Spinal cord (tissue), 9 donors: ENCODE measurements at regions not wholly inside any gene's neighbourhood (a gene's known extent, or its start where the extent isn't known, plus 50 kb on each side); places are given as distances from the start of the nearest gene placed in this dataset.

Source experiments
- DNase-seq, 6 donors: peaks; one replicate each; pipeline versions ENCODE4 v3.0.0 to v3.0.0-alpha.2; 2013 to 2015; ENCODE audit warnings: low spot score in 6 of 6, low read depth in 4 of 6
- H3K27ac ChIP-seq: one replicate; pipeline ENCODE4 v1.5.1; 2013; ENCODE audit warnings: low read depth, low read length, control low read depth
- H3K27me3 ChIP-seq: one replicate; pipeline ENCODE4 v1.6.1; 2013; ENCODE audit warnings: low read length; ENCODE audit not compliant: control insufficient read depth, insufficient read depth
- H3K36me3 ChIP-seq: one replicate; pipeline ENCODE4 v1.6.1; 2013; ENCODE audit warnings: low read length; ENCODE audit not compliant: control insufficient read depth, insufficient read depth
- H3K4me1 ChIP-seq: one replicate; pipeline ENCODE4 v1.6.1; 2013; ENCODE audit warnings: low read length; ENCODE audit not compliant: control insufficient read depth, insufficient read depth
- H3K4me3 ChIP-seq: one replicate; pipeline ENCODE4 v1.5.1; 2013; ENCODE audit warnings: low read depth, low read length, control low read depth
- H3K9me3 ChIP-seq: one replicate; pipeline ENCODE4 v1.6.1; 2013; ENCODE audit warnings: low read length; ENCODE audit not compliant: control insufficient read depth, insufficient read depth
- WGBS: methylation state at CpG from one replicate; pipeline ENCODE4 v1.1.5; 2013; ENCODE audit warnings: missing lambda C conversion rate; ENCODE audit not compliant: insufficient coverage; 5-methylcytosine and 5-hydroxymethylcytosine counted together
- donor health status: healthy.

DNA sequence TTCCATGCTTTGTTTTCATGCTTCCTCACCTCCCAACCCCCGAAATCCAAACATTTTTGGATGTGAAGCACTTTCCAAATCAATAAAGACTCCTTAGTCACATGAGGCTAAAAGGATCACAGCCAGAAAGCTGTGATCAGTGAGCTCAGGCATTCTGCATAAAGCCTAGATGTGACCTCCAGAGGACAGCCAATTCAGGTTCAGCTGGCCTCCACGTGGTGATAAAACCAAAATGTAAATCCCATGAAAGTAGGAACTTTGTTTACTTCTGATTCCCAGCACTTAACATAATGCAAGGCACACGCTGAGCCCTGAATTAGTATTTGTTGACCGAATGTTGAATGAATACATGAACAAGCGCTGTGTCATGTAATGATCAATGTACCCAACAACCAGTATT is 249.5 kb upstream of the EOMES start:
- Histone ChIP-seq H3K36me3 (no peaks in the 10 kb centered on the region), H3K4me1 (no peaks in the 10 kb centered on the region), H3K4me3 (no peak overlapping the region), H3K27me3 (no peaks in the 10 kb centered on the region), H3K9me3 (no peaks in the 10 kb centered on the region), H3K27ac (no peak overlapping the region)
- 42% methylated on average over 2 of the region's 5 CpGs for WGBS
- no peak for DNase-seq

DNA sequence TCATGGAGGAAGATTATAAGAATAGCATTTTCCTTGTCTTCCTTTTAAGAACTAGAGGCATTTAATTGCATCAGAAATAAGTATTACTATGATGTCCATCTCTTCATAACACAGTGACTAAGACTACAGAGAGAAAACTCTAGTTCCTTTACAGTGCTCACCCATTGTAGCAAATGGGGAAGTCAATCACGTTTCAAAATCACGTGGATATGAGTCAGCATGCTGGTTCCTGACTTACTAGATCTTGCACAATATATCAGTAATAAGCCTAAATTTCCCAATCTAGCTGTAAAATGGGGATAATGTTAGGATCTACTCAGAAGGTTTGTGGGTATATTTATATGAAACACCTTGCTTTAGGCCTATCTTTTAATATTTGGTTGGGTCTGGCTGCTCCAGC is 254.8 kb upstream of the EOMES start:
- Histone ChIP-seq H3K27me3 (no peaks in the 10 kb centered on the region), H3K4me3 (no peak overlapping the region), H3K27ac (no peak overlapping the region), H3K9me3 (no peaks in the 10 kb centered on the region), H3K36me3 (no peaks in the 10 kb centered on the region), H3K4me1 (no peaks in the 10 kb centered on the region)
- no CpG with 5 or more reads among the region's 2 CpGs for WGBS
- DNase-seq: no peak

DNA sequence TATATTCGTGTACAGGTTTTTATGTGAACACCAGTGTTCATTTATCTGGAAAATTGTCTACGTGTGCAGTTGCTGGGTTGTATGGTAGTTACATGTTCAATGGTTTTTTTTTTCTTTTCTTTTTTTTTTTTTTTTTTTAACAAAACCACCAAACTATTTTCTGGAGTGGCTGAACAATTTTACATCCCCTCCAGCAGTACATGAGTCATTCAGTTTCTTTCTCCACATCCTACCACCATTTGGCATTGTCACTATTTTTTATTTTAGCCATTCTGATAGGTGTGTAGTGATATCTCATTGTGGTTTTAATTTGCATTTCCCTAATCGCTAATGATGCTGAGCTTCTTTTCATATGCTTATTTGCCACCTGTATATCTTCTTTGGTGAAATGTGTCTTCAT is 256.3 kb upstream of the EOMES start:
- Histone ChIP-seq H3K9me3 (no peaks in the 10 kb centered on the region), H3K4me1 (no peaks in the 10 kb centered on the region), H3K27me3 (no peaks in the 10 kb centered on the region), H3K4me3 (no peak overlapping the region), H3K27ac (no peak overlapping the region), H3K36me3 (no peaks in the 10 kb centered on the region)
- WGBS: no CpG with 5 or more reads among the region's 3 CpGs
- no peak for DNase-seq

DNA sequence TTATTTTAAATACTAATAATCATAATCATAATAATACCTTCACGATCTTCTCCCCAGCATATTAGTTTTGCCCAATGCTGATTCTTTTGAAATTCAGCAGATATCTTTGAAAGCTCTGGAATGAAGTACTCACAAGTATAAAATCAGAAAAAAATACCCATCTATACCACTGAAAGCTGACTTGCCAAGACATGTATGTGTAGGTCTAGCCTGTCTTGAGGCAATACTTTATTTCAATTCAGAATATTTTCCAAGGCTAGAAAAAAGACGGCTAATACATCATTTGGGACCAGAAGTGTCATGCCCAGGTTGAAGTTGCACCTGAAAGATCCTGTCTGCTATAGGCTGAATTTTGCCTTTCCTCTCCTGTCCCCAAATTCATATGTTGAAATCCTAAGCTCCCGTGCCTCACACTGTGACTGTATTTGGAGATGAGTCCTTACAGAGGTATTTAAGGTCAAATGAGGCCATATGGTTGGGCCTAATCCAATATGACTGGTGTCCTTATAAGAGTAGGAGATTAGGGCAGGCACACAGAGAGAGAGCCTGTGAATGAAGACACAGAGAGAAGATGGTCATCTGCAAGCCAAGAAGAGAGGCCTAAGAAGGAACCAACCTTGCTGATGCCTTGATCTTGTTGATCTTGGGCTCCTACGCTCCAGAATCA is 255.9 kb upstream of the CMC1 start:
- no peaks in the 10 kb centered on the region for H3K36me3 ChIP-seq

DNA sequence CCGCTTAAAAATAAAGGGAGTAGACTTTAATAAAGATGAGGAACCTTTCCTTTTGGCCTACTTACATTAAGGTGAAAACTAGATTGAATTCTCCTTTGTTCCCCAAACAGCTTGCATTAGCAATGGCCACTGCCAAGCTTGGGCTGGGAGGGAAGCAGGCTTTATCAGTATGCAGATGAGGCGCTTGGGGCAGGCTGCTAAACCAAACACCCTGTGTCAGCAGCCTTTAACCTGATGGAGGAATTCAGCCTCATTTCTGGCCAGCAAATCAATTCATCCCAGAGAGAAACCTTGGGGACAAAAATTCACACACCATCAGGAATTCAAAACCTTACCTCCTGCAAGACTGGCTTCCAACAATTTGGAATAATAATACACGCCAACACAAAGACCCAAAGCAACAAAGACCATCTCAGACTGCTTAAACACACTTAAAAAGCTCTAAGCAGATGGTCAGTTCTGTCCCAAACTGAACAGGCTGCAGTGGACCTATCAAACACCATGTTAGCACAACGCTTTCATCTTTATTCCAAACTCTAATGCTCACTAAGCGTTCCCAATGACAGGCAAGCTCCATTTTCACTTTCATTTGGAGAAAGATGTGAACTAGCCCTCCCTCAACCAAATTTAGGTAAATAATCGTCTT is 255.1 kb upstream of the CMC1 start:
- Histone ChIP-seq H3K36me3 (no peaks in the 10 kb centered on the region), H3K27ac (no peak overlapping the region), H3K4me3 (no peak overlapping the region), H3K27me3 (no peaks in the 10 kb centered on the region), H3K4me1 (no peaks in the 10 kb centered on the region), H3K9me3 (no peaks in the 10 kb centered on the region)
- DNase-seq: peak in 2 of 6 donors; percentile 3 to 68
- 64% methylated on average over 4 of the region's 6 CpGs for WGBS

More for the DNA sequence above, 255.9 kb upstream of the CMC1 start:
- Histone ChIP-seq H3K9me3 (no peaks in the 10 kb centered on the region), H3K4me3 (no peak overlapping the region), H3K4me1 (no peaks in the 10 kb centered on the region), H3K27me3 (no peaks in the 10 kb centered on the region), H3K27ac (no peak overlapping the region)
- 100% methylated on average over 2 of the region's 4 CpGs for WGBS
- DNase-seq: no peak

DNA sequence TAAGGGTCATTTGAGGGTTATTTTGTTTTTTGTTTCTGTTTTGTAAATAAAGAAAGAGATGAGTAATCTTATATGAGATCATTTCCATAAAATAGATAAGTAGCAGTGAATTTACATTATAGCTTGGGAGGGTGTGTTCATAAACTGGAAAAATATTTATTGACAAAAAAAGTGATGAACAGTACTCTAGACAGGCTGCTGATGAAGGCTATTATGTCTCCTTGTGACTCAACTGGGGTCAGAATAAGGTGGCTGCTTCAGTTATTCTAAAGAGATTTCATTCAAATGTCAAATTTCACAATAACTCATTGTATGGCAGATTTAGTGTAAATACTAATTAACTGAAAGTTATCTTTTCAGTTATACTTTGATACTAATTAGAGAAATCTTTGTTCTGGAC is 251.1 kb upstream of the CMC1 start:
- Histone ChIP-seq H3K27ac (no peak overlapping the region), H3K4me3 (no peak overlapping the region), H3K36me3 (no peaks in the 10 kb centered on the region), H3K4me1 (no peaks in the 10 kb centered on the region), H3K9me3 (no peaks in the 10 kb centered on the region), H3K27me3 (no peaks in the 10 kb centered on the region)
- no peak for DNase-seq

DNA sequence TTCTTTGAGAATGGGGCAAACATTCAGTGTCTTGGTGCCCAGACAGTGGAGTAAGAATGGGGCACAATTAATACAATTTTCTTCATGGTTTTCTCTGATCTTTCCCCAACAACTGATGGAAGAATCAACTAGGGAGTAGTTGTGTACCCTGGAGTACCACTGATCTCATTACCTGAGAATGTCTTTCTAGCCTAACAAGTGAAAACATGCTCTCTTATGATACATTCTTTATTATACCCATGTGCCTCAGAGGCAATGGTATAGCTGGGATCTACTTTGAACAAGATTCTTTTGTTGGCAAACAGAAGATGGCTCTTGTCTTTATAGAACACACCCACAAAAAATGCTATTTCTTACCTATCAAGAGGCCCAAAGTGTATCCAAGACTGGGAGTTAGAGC is 250.6 kb upstream of the CMC1 start:
- no peak overlapping the region for H3K27ac ChIP-seq
- no peaks in the 10 kb centered on the region for H3K4me1 ChIP-seq
- no peaks in the 10 kb centered on the region for H3K36me3 ChIP-seq
- H3K27me3 ChIP-seq: no peaks in the 10 kb centered on the region
- DNase-seq: no peak
- no peak overlapping the region for H3K4me3 ChIP-seq
- no peaks in the 10 kb centered on the region for H3K9me3 ChIP-seq

DNA sequence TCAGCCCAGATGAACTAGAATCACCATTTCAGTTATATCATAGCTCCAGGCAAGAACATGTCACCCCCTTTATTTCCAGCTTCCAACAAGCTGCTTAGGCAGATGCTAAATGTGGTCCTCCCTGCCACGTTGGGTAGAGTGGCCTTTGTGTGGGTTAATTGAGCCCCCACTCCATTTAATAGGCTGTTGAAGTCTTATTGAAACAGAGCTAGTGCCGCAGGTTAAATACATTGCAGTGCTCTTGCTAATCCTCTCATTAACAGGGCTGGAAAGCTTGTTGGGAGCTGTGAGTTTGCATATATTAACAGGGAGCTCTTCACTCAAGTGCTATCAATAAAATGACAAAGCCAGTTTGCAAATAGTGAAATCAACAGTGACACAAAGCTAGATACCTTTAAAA is 248.4 kb upstream of the CMC1 start:
- Histone ChIP-seq H3K27me3 (no peaks in the 10 kb centered on the region), H3K36me3 (no peaks in the 10 kb centered on the region), H3K9me3 (no peaks in the 10 kb centered on the region), H3K4me3 (no peak overlapping the region), H3K4me1 (no peaks in the 10 kb centered on the region), H3K27ac (no peak overlapping the region)
- no CpG with 5 or more reads among the region's 2 CpGs for WGBS
- peak in 2 of 6 donors; percentile 43 to 72 for DNase-seq

DNA sequence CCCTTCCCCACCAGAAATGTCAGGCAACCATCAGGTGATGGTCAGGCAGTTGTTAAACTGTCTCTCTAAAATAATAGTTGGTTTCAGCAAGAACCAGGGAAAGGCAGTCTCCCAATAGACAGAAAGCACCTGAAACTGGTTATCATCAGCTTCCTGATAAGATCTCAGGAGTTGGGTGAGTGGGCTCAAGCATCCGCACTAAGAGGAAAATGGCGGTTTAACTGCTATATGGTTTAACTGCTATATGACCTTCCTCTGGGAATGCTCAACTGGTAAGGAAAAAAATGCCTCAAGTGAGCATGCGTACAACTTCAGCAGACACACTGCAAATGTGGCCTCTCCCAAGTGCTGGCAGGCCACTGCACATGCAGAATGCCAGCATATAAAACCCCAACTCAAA is 240.8 kb upstream of the CMC1 start:
- Histone ChIP-seq H3K36me3 (no peaks in the 10 kb centered on the region), H3K4me1 (no peaks in the 10 kb centered on the region), H3K27ac (no peak overlapping the region), H3K4me3 (no peak overlapping the region), H3K9me3 (no peaks in the 10 kb centered on the region), H3K27me3 (no peaks in the 10 kb centered on the region)
- WGBS: 100% methylated on average over 3 of the region's 3 CpGs
- DNase-seq: no peak

DNA sequence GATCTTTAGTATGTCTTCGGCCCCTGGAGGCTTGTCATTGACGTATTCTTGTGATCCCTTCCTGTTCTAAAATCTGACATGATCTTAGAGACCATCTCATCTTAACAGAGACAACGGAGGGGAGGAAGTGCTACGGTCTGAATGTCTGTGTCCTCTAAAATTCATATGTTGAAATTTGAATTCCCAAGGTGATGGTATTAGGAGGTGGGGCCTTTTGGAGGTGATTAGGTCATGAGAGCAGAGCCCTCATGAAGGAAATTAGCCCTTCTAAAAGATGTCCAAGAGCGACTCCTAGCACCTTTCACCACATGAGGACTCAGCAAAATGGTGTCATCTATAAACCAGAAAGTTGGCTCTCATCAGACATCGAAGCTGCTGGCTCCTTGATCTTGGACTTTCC is 233.2 kb upstream of the CMC1 start:
- no peaks in the 10 kb centered on the region for H3K4me1 ChIP-seq
- no peaks in the 10 kb centered on the region for H3K9me3 ChIP-seq
- H3K4me3 ChIP-seq: no peak overlapping the region
- H3K36me3 ChIP-seq: no peaks in the 10 kb centered on the region
- DNase-seq: no peak
- no peak overlapping the region for H3K27ac ChIP-seq
- H3K27me3 ChIP-seq: no peaks in the 10 kb centered on the region
- no CpG with 5 or more reads among the region's 6 CpGs for WGBS
